LNCaP clone FGC (cell line): ENCODE measurements at regions not wholly inside any gene's neighbourhood (a gene's known extent, or its start where the extent isn't known, plus 50 kb on each side); places are given as distances from the start of the nearest gene placed in this dataset.

Experiments
- DNase-seq: peaks from one replicate; pipeline ENCODE4 v3.0.0-alpha.2; 2011; ENCODE audit warnings: low read depth
- H3K4me3 ChIP-seq: 2 replicates; pipeline ENCODE4 v1.5.1; 2011; ENCODE audit warnings: mild to moderate bottlenecking, low read depth, low read length, control low read depth
- CTCF ChIP-seq: IDR thresholded peaks from 2 replicates; pipeline ENCODE4 v1.5.1; 2012; ENCODE audit warnings: mild to moderate bottlenecking; ENCODE audit not compliant: control insufficient read depth, insufficient read depth; ENCODE audit errors: extremely low read depth

- H3K4me3 ChIP-seq: no peak overlapping the region
- no peak for DNase-seq
- no peak for TF ChIP-seq CTCF
These were observed 125.1 kb upstream of the SH3BP4 start for GRCh38 chr2:234826681-234827080.

DNA sequence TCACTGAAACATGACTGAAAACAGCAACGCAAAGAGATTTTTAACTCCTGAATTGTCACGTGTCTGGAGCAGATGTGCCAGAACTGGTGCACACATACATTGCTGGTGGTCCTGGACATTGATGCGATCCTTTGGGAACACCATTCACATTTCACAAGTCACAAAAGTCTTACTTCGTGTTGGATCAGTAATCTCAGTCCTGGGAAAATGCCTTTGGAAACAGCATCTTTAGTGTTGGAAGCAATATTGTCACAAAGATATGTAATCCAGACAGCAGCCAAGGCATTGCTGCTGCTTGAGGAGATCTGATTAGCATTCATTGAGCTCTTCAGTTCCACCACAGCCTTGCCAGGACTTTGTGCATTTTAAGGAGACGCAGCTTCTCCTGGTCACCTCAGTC lies 126.2 kb upstream of the SH3BP4 start:
- DNase-seq: no peak
- TF ChIP-seq CTCF: no peak
- H3K4me3 ChIP-seq: no peak overlapping the region

- DNase-seq: no peak
- TF ChIP-seq CTCF: no peak
- H3K4me3 ChIP-seq: no peak overlapping the region
These were observed 127.9 kb upstream of the SH3BP4 start for GRCh38 chr2:234823877-234824376.

GRCh38 chr2:234823196-234823876 lies 128.5 kb upstream of the SH3BP4 start:
- no peak for TF ChIP-seq CTCF

DNA sequence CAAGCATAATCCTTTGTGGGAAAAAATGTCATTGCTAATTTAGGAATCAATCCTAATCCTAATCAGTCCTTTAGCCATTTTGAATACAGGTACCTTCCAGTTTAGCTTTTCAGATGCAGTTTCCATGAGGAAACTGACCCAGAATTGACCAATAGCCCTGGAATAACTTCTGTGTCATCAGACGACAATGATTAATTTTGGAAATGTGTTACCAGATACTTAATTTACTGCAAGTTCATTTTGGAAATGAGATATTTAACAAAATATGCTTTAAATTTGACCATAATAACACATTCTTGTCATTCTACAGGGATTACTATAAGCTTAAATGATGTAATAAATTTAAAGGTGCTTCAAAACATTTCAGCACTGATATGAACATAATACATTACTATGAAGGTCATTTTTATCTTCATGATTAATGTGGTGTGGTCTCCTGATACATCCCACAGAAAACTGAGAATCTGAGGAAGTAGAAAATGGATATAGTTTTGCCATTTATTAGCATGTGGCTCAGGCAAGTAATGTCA lies 129.8 kb upstream of the SH3BP4 start:
- DNase-seq: no peak
- H3K4me3 ChIP-seq: no peak overlapping the region
- TF ChIP-seq CTCF: no peak

More at GRCh38 chr2:234823196-234823876, 128.5 kb upstream of the SH3BP4 start:
- DNase-seq: no peak
- H3K4me3 ChIP-seq: no peak overlapping the region

GRCh38 chr2:234818937-234819336 lies 132.9 kb upstream of the SH3BP4 start:
- DNase-seq: no peak
- H3K4me3 ChIP-seq: no peak overlapping the region
- TF ChIP-seq CTCF: no peak

DNA sequence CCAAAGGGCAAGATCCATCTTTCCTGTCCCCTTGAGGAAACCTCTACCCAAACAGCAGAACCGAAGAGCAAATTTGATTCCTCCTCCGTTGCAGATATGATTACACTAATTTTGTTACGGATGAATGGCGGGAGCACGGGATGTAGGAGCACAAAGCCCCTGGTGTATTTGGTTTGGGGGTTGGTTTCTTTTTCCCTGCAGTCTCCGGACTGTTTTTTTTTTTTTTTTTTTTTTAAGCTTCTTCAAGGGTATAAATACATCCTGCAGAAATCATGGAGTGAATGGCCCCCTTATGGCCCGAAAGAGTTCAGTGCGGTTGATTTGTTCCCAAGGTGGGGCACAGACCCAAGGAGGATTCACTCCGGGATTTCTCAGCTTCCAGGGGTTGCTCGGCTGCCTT lies 135.3 kb upstream of the SH3BP4 start:
- no peak for DNase-seq
- no peak overlapping the region for H3K4me3 ChIP-seq
- TF ChIP-seq CTCF: no peak
